Stimulated activated CD8-positive, alpha-beta memory T cell treated with anti-CD3 and anti-CD28 coated beads, Interleukin-12 subunit alpha, Interleukin-12 subunit beta, amount 100 ng/mL, for 24 hours (primary cell): ENCODE measurements at regions not wholly inside any gene's neighbourhood (a gene's known extent, or its start where the extent isn't known, plus 50 kb on each side); places are given as distances from the start of the nearest gene placed in this dataset.
"Not testable (repeated sequence)": the region's sequence is repeated elsewhere in the genome, so short reads cannot be mapped to it uniquely, and the experiment has no call there.

ENCODE experiments used
- DNase-seq: peaks from one replicate; pipeline ENCODE4 v3.0.0-alpha.2; 2020; ENCODE audit errors: extremely low read depth

DNA sequence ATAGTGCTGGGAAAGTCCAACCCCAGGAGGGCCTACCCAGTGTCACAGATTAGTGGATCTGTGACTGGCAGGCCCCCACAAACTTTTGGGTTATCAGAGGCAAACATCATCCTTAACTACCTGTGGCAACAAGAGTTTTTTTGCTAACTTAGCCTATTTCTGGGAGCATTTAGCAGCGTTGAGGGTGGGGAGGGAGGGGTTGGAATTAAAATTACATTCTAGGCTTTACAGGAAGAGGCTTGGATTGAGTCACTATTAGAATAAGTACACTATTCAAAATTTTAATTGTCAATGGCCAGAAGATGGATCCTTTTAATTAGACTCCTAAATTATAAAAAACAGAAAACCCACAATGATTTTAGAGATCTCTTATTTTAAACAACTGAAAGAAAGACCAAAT lies 267.9 kb upstream of the NPSR1 start:
- DNase-seq, result no peak

GRCh38 chr7:34392972-34393371 lies 265.0 kb upstream of the NPSR1 start:
- DNase-seq, result no peak

GRCh38 chr7:34396437-34397064 lies 261.5 kb upstream of the NPSR1 start:
- no peak for DNase-seq

GRCh38 chr7:34401776-34402175 lies 256.2 kb upstream of the NPSR1 start:
- DNase-seq, result no peak

- no peak for DNase-seq
Measured at GRCh38 chr7:34406848-34407530, 251.0 kb upstream of the NPSR1 start.

DNA sequence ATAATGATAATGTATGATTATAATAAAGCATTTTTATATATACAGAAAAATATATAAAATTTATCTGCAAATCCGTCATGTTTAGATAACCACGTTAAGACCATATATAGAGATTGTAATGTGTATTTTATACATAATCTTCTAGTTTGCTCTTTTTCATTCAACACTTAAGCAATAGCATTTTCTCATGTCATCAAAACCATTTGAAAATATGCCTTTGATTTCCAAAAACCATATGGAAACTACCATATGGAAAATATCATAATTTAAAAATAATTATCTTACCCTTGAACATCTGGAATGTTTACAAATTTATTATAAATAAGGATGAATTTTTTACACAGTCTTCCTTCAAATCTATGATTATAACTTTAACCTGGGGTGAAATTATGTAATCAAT lies 250.4 kb upstream of the NPSR1 start:
- no peak for DNase-seq

GRCh38 chr7:34417781-34418180 lies 240.2 kb upstream of the NPSR1 start:
- DNase-seq, result no peak

DNA sequence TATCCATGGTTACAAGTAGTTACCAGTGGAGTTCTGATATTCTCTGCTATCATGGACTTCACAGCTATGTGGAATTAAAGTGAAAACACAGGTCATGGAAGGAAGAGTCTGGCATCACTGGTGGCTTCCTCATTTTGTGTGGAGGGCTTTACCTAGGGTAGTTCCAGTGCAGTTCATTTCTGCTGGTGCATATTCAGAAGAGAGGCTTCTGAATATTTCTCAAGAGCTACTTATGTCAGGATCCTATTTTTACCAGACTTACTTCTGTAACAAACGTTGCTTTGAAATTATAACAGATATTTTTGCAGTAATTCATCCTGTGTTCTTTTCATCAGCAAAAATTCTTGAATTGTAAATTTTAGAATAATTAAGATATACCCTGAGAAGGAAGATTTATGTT lies 236.5 kb upstream of the NPSR1 start:
- DNase-seq, result no peak

DNA sequence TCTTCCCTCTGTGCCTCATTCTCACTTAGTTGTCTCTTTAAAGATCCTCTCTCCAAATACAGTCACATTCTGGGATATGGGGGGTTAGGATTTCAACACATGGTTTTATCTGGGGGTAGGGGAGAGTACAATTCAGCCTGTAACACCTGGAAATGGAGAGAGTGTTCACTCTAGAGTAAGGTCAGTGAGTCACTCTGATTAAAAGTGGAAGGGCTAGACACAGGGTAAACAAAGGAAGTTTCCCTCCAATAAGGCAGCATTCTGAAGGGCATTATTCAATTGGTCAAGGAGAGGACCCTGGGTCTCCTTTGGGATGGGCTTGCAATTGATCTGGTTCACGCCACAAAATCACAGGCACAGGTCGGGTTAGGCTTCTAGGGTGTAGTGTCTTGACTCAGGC lies 232.8 kb upstream of the NPSR1 start:
- no peak for DNase-seq

GRCh38 chr7:34425631-34426384 lies 232.2 kb upstream of the NPSR1 start:
- no peak for DNase-seq

DNA sequence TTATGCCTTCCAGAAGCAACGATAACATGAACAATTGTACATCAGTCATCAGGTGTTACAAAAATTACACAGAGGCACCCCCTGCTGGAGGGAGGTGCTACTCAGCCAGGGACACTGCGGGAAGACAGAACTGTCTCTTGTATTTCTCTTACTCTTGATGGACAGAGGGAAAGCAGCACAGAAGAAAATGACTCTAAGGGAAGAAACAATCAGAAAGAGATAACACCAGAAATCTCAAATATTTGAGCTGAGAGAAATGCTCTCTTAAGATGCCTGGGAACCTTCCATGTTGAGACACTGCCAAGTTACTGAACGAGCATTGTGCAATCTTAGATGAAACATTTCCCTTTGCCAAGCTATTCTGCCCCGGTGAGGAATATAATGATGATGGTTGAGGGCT lies 227.6 kb upstream of the NPSR1 start:
- DNase-seq, result no peak

DNA sequence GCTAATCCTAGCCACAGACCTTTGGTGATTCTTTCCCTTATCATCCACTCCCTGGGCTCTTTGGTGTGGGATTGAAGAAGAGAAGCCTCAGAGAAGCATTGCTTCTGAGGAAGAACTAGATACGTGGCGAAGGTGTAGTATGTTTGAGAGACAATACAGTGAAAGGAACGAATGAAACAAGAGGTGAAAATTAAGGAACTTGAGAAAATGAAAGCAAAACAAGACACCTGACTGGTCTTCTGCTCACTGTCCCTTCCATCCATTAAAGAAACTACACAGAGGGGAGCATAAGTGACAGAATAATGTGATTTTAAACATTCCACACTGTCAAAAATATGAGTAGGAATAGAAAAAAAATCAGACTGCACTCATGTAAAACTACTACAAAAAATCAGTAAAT lies 219.6 kb upstream of the NPSR1 start:
- no peak for DNase-seq

GRCh38 chr7:34445653-34446052 lies 212.4 kb upstream of the NPSR1 start:
- DNase-seq, result no peak

DNA sequence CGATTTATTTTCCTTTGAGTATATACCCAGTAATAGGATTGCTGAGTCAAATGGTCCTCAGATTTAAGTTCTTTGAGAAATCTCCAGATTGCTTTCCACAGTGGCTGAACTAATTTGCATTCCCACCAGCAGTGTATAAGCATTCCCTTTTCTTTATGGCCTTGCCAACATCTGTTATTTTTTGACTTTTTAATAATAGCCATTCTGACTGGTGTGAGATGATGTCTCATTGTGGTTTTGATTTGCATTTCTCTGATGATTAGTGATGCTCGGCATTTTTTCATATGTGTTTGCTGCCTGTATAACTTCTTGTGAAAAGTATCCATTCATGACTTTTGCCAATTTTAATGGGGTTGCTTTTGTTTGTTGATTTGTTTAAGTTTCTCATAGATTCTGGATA lies 209.5 kb upstream of the NPSR1 start:
- not testable (repeated sequence) for DNase-seq

DNA sequence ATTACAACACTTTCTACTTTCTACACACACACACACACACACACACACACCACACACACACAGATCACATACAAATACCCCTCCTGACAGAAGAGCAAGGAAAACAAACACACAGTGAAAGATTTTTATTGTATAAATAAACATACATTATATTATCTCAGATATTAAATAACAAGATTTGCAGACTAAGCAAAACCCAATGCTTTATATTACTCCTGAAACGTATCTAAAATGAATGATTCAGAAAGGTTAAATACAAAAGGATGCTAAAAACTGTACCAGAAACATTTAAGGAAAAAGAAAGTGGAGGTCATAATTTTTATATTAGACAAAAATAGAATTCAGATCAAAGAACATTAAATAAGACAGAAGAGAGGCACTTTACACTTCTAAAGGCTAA lies 208.3 kb upstream of the NPSR1 start:
- DNase-seq, result no peak

DNA sequence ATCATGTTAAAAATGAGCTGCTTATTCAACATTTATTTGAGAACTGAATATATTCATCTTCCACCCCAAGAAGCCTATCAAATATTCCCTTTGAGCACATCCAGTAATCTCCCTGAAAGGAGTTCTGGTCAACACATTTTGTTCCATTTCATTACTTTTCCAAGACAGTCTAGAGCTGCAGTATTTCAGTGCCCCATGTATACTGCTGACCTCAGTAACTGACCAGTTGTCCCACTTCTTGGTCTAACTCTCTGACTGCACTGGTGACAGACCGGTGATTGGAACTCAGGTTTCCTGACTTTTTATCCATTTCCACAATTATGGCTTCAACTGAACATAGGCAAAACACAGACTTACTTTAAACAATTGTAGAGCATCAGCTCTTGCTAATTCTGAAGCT lies 206.8 kb upstream of the NPSR1 start:
- DNase-seq, result no peak

GRCh38 chr7:34451923-34452322 lies 206.1 kb upstream of the NPSR1 start:
- DNase-seq, result no peak

DNA sequence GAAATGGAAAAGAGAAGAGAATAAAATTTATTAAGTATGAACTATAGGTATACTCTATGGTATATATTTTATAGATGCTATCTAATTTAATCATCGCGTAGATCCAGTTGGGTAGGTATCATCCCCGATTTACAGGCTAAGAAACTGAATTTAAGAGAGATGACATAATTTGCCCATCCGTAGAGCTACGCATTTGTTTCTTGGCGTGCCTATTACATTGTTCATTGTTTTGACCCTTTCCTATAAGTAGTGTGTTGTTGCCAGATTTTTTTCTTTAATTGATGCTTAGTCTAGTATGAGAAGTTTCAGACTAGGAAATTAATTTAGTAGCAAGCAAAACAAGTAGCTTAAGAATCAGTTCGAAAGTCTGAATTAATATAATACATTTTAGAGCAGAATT lies 205.7 kb upstream of the NPSR1 start:
- no peak for DNase-seq

- DNase-seq, result no peak
Measured at GRCh38 chr7:34453150-34453549, 204.9 kb upstream of the NPSR1 start.

DNA sequence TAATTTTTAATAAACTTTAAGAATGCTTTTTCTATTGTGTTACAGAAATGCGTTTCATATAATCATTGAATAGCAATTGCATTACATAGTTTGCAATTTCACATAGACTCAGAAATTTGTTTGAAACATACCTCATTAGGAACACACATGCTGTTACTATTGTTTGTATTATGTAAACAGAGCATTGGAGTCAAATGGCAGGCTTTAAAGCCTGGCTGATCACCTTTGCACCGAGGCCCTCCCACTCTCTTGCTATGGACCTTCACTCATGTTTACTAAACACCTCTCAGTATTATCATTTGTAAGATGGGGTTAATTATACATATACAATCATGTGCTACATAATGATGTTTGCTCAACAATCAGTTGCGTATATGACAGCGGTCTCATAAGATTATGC lies 203.6 kb upstream of the NPSR1 start:
- DNase-seq, result no peak

DNA sequence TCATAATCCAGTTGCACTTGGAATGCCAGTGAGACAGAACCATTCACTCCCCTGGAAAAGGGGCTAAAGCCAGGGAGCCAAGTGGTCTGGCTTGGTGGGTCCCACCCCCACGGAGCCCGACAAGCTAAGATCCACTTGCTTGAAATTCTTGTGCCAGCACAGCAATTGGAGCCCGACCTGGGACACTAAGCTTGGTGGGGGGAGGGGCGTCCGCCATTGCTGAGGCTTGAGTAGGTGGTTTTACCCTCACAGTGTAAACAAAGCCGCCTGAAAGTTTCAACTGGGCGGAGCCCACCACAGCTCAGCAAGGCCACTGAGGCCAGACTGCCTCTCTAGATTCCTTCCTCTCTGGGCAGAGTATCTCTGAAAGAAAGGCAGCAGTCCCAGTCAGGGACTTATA lies 200.7 kb upstream of the NPSR1 start:
- no peak for DNase-seq

GRCh38 chr7:34463830-34464229 lies 194.2 kb upstream of the NPSR1 start:
- no peak for DNase-seq

- no peak for DNase-seq
Measured at GRCh38 chr7:34471844-34472243, 186.2 kb upstream of the NPSR1 start.
